Astrocyte of the cerebellum (primary cell): ENCODE measurements at regions not wholly inside any gene's neighbourhood (a gene's known extent, or its start where the extent isn't known, plus 50 kb on each side); places are given as distances from the start of the nearest gene placed in this dataset.

Source experiments
- DNase-seq: peaks from one replicate; pipeline ENCODE4 v3.0.0-alpha.2; 2011; ENCODE audit warnings: low read depth
- H3K4me3 ChIP-seq: 2 replicates; pipeline ENCODE4 v1.5.1; 2011; ENCODE audit warnings: mild to moderate bottlenecking, low read depth, low read length, moderate library complexity
- CTCF ChIP-seq: IDR thresholded peaks from 2 replicates; pipeline ENCODE4 v1.5.1; 2012; ENCODE audit warnings: low read length, low read depth, moderate library complexity, mild to moderate bottlenecking; ENCODE audit errors: missing control alignments
- in situ Hi-C: cut with HindIII; loops from 2 replicates; pipeline ENCODE4 v1.10.0; 2017; ENCODE audit warnings: low sequenced_read_pairs

GRCh38 chr18:7373441-7373840 is 142.6 kb downstream of the LRRC30 start:
- no peak for DNase-seq
- in situ Hi-C loops, result no loop called here
- no peak for TF ChIP-seq CTCF
- H3K4me3 ChIP-seq, result no peak overlapping the region

GRCh38 chr18:7381307-7381706 is 150.4 kb downstream of the LRRC30 start:
- DNase-seq, result no peak
- no peak for TF ChIP-seq CTCF
- in situ Hi-C loops, result no loop called here
- H3K4me3 ChIP-seq, result no peak overlapping the region

DNA sequence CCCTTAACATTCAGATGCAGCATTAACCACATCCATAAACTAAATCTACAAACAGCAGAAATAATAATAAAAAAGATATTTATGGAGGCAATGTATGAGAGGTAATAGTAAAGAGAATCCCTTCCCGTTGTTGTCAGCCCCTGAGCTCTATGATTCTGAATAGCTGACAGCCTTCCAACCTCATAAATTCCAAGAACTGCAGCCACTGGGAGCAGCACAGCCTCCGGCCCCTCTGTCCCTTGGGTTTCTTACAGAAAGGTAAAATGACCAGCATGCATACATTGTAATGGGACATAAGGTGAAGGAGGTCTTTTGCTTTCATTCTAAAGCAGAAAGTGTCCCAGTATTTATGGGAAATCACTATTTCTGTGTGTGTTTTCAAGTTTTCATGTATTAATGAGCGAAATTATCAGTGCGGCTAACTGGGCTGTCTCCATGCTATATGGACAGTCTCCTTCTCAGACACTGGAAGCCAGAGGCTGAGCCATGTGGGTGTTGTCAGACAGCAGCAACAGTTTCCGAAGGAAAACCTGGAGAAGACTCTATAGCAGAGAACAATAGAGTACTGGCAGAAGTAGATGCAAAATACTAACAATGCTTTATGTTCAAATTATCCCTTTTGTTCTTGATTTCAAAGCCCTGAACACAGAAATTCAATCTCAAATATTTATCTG is 151.6 kb downstream of the LRRC30 start:
- no peak for DNase-seq
- TF ChIP-seq CTCF, result no peak
- in situ Hi-C loops, result no loop called here
- no peak overlapping the region for H3K4me3 ChIP-seq

GRCh38 chr18:7383002-7383980 is 152.4 kb downstream of the LRRC30 start:
- DNase-seq, result no peak
- in situ Hi-C loops, result no loop called here
- TF ChIP-seq CTCF, result no peak
- no peak overlapping the region for H3K4me3 ChIP-seq

DNA sequence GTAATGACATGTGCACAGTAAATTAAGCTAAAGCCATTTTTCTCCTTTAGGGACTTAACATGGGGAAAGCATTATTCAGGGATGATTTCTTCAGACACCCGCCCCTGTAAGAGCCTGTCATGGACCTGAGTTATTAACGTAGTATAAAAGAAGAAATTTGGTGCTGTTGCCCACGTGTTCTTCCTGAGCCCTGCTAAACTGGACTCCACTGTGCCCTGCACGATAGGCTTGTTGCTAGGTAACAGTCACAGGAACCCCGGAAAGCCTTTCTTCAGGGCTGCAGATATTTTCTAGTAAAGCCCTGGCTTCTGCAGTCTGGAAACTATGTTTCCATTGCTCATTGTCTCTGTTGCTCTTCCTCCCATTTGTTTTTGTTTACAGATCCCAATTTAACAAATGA is 157.9 kb downstream of the LRRC30 start:
- TF ChIP-seq CTCF, result no peak
- no peak overlapping the region for H3K4me3 ChIP-seq
- in situ Hi-C loops, result no loop called here
- no peak for DNase-seq

DNA sequence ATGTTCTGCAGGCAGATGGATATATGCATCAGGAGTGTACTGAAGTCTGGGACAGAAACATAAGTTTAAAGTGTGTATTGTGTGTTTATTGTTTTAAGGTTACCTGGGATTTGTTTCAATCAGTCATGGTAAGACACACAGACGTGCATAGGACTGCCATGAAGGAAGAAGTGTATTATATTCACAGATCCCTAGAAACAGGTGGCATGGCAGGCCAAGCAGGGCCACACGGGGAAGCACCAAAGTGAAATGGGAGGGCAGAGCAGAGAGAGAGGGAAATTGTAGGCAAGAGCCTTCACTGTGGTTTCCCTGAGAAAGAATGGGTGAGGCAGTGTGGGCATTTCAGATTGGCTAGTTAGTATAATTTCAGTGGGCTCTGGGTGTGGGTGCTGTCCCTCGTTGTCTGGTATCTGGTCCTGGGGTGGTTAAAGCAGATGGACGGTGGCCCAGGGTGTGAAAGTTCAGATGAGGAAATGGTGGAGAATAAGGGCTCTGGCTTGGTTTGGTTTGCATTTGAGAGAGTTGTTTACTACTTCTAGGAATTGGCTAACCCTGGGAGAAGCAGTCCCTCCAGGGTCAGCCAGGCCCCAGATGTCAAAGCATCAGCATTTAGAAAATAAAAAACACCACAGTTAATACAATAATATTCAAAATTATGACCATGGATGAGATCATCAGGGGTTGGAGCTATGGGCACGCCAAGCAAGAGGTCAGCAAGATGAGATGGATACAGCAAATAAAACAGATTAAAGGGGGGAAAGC is 160.0 kb downstream of the LRRC30 start:
- no peak for DNase-seq
- no peak overlapping the region for H3K4me3 ChIP-seq
- in situ Hi-C loops, result loop anchor here (10.0 kb wide), 1 partner anchor 66 kb away; no protein-coding TSS in a partner anchor
- no peak for TF ChIP-seq CTCF
